ENCODE measurements at regions not wholly inside any gene's neighbourhood (a gene's known extent, or its start where the extent isn't known, plus 50 kb on each side); places are given as distances from the start of the nearest gene placed in this dataset.

DNA sequence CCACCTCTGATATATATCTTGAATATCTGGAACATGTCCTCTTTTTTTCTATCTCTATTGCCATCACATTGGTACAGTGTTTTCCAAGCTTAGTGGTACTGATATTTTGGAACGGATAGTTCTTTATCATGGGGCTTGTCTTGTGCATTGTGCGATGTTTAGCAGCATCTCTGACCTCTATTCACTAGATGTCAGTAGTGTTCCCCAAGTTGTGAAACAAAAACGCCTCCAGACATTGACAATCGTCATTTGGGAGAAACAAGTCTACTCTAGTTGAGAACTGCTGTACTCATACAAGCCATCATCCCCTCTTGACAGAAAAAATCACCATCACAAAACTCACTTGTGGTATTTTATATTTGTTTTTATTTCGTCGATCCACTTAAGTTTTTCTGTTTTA, 79.7 kb upstream of the CHODL start:
- DNase-seq: no peak
- intact Hi-C loops (cut with DNase I, micrococcal nuclease): no loop called here
- no peak for ATAC-seq
- Histone ChIP-seq H3K9me3 (peaks cover 2% of the 10 kb centered on the region), H3K4me1 (ENCODE audit: low read depth) (no peaks in the 10 kb centered on the region), H3K36me3 (ENCODE audit: low read depth) (no peaks in the 10 kb centered on the region), H3K4me3 (no peak overlapping the region)
- TF ChIP-seq, protein P1, sequence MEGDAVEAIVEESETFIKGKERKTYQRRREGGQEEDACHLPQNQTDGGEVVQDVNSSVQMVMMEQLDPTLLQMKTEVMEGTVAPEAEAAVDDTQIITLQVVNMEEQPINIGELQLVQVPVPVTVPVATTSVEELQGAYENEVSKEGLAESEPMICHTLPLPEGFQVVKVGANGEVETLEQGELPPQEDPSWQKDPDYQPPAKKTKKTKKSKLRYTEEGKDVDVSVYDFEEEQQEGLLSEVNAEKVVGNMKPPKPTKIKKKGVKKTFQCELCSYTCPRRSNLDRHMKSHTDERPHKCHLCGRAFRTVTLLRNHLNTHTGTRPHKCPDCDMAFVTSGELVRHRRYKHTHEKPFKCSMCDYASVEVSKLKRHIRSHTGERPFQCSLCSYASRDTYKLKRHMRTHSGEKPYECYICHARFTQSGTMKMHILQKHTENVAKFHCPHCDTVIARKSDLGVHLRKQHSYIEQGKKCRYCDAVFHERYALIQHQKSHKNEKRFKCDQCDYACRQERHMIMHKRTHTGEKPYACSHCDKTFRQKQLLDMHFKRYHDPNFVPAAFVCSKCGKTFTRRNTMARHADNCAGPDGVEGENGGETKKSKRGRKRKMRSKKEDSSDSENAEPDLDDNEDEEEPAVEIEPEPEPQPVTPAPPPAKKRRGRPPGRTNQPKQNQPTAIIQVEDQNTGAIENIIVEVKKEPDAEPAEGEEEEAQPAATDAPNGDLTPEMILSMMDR (IDR thresholded peaks at IDR 0.05): no peak

DNA sequence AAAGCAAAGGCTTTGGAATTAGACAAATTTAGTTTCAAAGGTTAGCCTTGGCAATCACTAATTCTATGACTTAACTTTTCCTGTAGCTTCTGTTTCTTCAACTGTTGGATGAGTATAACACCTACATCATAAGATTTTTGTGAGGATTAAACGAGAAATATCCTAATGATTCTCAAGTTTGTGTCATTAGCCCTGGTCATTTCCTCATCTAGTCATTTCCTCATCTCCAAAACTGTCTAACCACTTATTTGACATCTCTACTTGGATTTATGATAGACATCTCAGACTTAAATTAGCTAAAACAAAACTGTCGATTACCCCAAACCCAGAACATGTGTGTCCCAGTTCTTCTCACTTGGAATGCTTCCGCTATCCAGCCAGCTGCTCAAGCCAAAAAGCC, 80.2 kb upstream of the CHODL start:
- TF ChIP-seq, protein P1 (IDR thresholded peaks at IDR 0.05): no peak
- Histone ChIP-seq H3K36me3 (ENCODE audit: low read depth) (no peaks in the 10 kb centered on the region), H3K9me3 (peaks cover 2% of the 10 kb centered on the region), H3K4me3 (no peak overlapping the region), H3K4me1 (ENCODE audit: low read depth) (no peaks in the 10 kb centered on the region)
- no peak for ATAC-seq
- intact Hi-C loops (cut with DNase I, micrococcal nuclease): no loop called here
- DNase-seq: no peak

DNA sequence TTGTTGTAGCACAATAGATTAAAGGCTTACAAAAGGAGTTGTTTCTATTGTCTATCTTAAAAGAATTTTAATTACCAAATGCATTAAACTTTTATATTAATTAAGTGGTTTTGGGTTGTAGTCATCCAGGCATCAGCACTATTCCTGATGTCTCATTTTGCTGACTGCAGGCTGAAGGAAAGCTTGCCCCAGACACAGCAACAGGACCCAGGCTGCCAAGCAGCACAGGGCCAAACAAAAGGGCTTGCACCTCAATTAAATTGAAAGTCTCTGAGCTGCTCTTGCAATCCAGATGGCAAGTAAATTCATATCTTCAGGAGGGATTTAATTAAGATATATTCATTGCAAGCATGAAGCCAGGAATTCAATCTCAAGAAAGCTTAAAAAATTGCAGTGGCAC, 80.7 kb upstream of the CHODL start:
- Histone ChIP-seq H3K9me3 (peaks cover 2% of the 10 kb centered on the region), H3K4me1 (ENCODE audit: low read depth) (no peaks in the 10 kb centered on the region), H3K36me3 (ENCODE audit: low read depth) (no peaks in the 10 kb centered on the region), H3K4me3 (no peak overlapping the region)
- TF ChIP-seq, protein P1 (IDR thresholded peaks at IDR 0.05): no peak
- intact Hi-C loops (cut with DNase I, micrococcal nuclease): no loop called here
- DNase-seq (no peak), ATAC-seq (no peak)

DNA sequence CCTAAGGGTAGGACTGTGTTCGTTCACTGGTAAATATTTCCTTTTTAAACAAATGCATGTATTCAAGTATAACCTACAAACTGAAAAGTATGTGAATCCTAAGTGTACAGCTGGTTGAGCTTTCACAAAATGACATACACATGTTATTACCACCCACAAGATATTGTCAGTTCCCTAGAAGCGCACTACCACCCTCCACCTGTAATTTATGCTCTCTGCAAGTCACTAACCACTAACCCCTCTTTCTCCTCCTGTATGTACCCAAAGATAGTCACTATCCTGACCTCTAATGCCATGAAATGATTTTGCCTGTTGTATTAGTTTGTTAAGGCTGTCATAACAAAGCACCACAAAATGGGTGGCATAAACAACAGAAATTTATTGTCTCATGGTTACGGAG, 82.8 kb upstream of the CHODL start:
- Histone ChIP-seq H3K4me3 (no peak overlapping the region), H3K9me3 (peaks cover 2% of the 10 kb centered on the region), H3K36me3 (ENCODE audit: low read depth) (no peaks in the 10 kb centered on the region), H3K4me1 (ENCODE audit: low read depth) (no peaks in the 10 kb centered on the region)
- DNase-seq (no peak), ATAC-seq (no peak)
- intact Hi-C loops (cut with DNase I, micrococcal nuclease): no loop called here
- TF ChIP-seq, protein P1 (IDR thresholded peaks at IDR 0.05): no peak

DNA sequence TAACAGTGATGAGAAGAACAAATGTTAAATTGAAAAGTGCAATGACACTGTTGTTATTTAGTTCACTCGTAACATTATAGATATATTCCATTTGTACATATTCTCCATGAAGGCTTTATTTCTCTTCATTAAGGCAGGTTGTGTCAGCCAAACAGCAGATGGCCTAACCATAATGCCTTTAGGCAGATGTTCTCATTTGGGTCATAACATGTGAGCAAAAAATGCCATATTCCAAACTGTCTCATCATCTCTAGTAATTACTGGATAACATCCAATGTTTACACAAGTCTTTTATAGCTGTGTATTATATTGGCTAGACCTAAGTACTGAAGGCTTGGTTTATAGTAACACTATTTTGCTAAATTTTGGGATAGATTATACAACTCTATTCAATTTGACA, 87.2 kb upstream of the CHODL start:
- Histone ChIP-seq H3K9me3 (peaks cover 4% of the 10 kb centered on the region), H3K4me1 (ENCODE audit: low read depth) (no peaks in the 10 kb centered on the region), H3K4me3 (no peak overlapping the region), H3K36me3 (ENCODE audit: low read depth) (no peaks in the 10 kb centered on the region)
- TF ChIP-seq, protein P1 (IDR thresholded peaks at IDR 0.05): no peak
- no peak for DNase-seq
- intact Hi-C loops (cut with DNase I, micrococcal nuclease): no loop called here
- no peak for ATAC-seq

DNA sequence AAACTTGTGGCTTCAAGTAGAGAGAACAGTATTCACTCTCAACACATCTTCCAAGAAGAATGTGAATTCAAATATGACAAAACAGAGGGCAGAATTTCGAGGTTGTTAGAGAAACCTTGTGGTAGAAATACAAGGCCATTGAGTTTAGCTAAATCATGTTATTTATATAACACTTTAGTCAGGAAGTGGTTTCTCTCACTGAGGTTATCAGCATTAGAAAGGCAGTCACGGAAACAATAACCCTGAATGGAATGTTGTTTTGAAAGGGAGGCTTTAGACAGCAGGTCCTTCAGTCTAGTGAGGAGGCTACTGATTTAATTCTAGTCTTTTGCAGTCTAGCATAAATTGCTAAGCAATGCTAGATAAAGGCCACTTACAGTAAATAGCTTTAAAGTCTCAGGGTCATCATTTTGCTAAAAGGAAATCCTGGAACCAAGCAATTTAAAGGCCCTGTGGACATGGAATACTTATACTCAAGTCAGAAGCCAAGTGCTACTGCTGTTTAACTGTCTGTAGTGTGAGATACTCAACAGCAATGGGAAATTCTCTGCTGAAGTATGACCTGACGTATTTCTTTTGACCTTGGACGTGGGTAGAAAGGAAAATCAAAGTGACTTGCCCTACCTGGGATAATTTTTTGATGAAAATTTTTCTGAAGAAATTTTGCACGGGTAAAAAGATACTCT, 89.0 kb upstream of the CHODL start:
- DNase-seq: no peak
- intact Hi-C loops (cut with DNase I, micrococcal nuclease): no loop called here
- H3K4me3 ChIP-seq: no peak overlapping the region
- TF ChIP-seq, protein P1 (IDR thresholded peaks at IDR 0.05): no peak
- H3K36me3 ChIP-seq (ENCODE audit: low read depth): no peaks in the 10 kb centered on the region
- H3K9me3 ChIP-seq: peaks cover 2% of the 10 kb centered on the region
- H3K4me1 ChIP-seq (ENCODE audit: low read depth): no peaks in the 10 kb centered on the region
- no peak for ATAC-seq
